Trophoblast cell (in vitro differentiated cells and primary cell): ENCODE measurements at regions not wholly inside any gene's neighbourhood (a gene's known extent, or its start where the extent isn't known, plus 50 kb on each side); places are given as distances from the start of the nearest gene placed in this dataset.
A peak's percentile ranks its signal among the peaks of the same experiment; 100 is the strongest.

Experiments
- DNase-seq, 2 donors: peaks; one replicate each; pipeline ENCODE4 v3.0.0-alpha.2; 2016
- H2AFZ ChIP-seq: 2 replicates; pipeline ENCODE4 v1.6.1; 2013; ENCODE audit warnings: low read length, moderate library complexity, mild to moderate bottlenecking; ENCODE audit not compliant: insufficient read depth, poor library complexity
- H2AK5ac ChIP-seq: 2 replicates; pipeline ENCODE4 v1.6.1; 2013; ENCODE audit warnings: mild to moderate bottlenecking, low read length
- H2BK120ac ChIP-seq: 2 replicates; pipeline ENCODE4 v1.6.1; 2013; ENCODE audit warnings: low read length, mild to moderate bottlenecking, moderate library complexity; ENCODE audit not compliant: insufficient read depth, poor library complexity
- H2BK12ac ChIP-seq: 2 replicates; pipeline ENCODE4 v1.6.1; 2013; ENCODE audit warnings: mild to moderate bottlenecking, low read length, moderate library complexity
- H2BK5ac ChIP-seq: 2 replicates; pipeline ENCODE4 v1.6.1; 2013; ENCODE audit warnings: low read length, low read depth, moderate library complexity, mild to moderate bottlenecking; ENCODE audit not compliant: poor library complexity
- H3K14ac ChIP-seq: 2 replicates; pipeline ENCODE4 v1.6.1; 2013; ENCODE audit warnings: mild to moderate bottlenecking, low read length
- H3K18ac ChIP-seq: 2 replicates; pipeline ENCODE4 v1.6.1; 2013; ENCODE audit warnings: mild to moderate bottlenecking, low read length
- H3K23ac ChIP-seq: 2 replicates; pipeline ENCODE4 v1.6.1; 2013; ENCODE audit warnings: low read length
- H3K27ac ChIP-seq: 2 replicates; pipeline ENCODE4 v1.5.1; 2013; ENCODE audit warnings: low read depth, mild to moderate bottlenecking, inconsistent platforms, low read length, moderate library complexity
- H3K27me3 ChIP-seq: 2 replicates; pipeline ENCODE4 v1.6.1; 2013; ENCODE audit warnings: inconsistent platforms, mild to moderate bottlenecking, low read length, moderate library complexity; ENCODE audit not compliant: insufficient read depth
- H3K36me3 ChIP-seq, 2 experiments: 1 replicate in 1 of 2; 2 replicates in 1 of 2; pipeline ENCODE4 v1.6.1; 2013; ENCODE audit warnings: low read length in 2 of 2, mild to moderate bottlenecking in 2 of 2, moderate library complexity in 1 of 2; ENCODE audit not compliant: insufficient read depth in 2 of 2, control insufficient read depth in 1 of 2
- H3K4ac ChIP-seq: 2 replicates; pipeline ENCODE4 v1.6.1; 2013; ENCODE audit warnings: low read depth, mild to moderate bottlenecking, low read length, moderate library complexity
- H3K4me1 ChIP-seq, 2 experiments: 1 replicate in 1 of 2; 2 replicates in 1 of 2; pipeline ENCODE4 v1.6.1; 2013; ENCODE audit warnings: low read length in 2 of 2, mild to moderate bottlenecking in 2 of 2, moderate library complexity in 1 of 2; ENCODE audit not compliant: insufficient read depth in 2 of 2, control insufficient read depth in 1 of 2
- H3K4me2 ChIP-seq: 2 replicates; pipeline ENCODE4 v1.6.1; 2013; ENCODE audit warnings: inconsistent platforms, mild to moderate bottlenecking, low read length, moderate library complexity
- H3K4me3 ChIP-seq: 2 replicates; pipeline ENCODE4 v1.5.1; 2013; ENCODE audit warnings: mild to moderate bottlenecking, low read depth, low read length, inconsistent platforms
- H3K79me1 ChIP-seq: one replicate; pipeline ENCODE4 v1.6.1; 2013; ENCODE audit warnings: low read length
- H3K79me2 ChIP-seq: 2 replicates; pipeline ENCODE4 v1.6.1; 2013; ENCODE audit warnings: low read length, mild to moderate bottlenecking; ENCODE audit not compliant: control insufficient read depth, insufficient read depth, poor library complexity
- H3K9ac ChIP-seq: 2 replicates; pipeline ENCODE4 v1.6.1; 2013; ENCODE audit warnings: mild to moderate bottlenecking, low read length
- H3K9me3 ChIP-seq: 2 replicates; pipeline ENCODE4 v1.6.1; 2013; ENCODE audit warnings: low read depth, mild to moderate bottlenecking, control low read depth, inconsistent platforms, low read length; ENCODE audit not compliant: insufficient read depth
- H4K12ac ChIP-seq: 2 replicates; pipeline ENCODE4 v1.6.1; 2013; ENCODE audit warnings: low read depth, mild to moderate bottlenecking, low read length, moderate library complexity
- H4K8ac ChIP-seq: 2 replicates; pipeline ENCODE4 v1.6.1; 2013; ENCODE audit warnings: low read depth, mild to moderate bottlenecking, low read length, moderate library complexity
- H4K91ac ChIP-seq: one replicate; pipeline ENCODE4 v1.6.1; 2013; ENCODE audit warnings: low read depth, mild to moderate bottlenecking, low read length, moderate library complexity
- WGBS: extraction: QIAGEN DNeasy Blood & Tissue Kit; methylation state at CpG from one replicate; pipeline ENCODE4 v1.1.7; 2013; ENCODE audit warnings: missing lambda C conversion rate; ENCODE audit not compliant: insufficient read length, insufficient coverage; ENCODE audit errors: extremely low coverage; 5-methylcytosine and 5-hydroxymethylcytosine counted together

DNA sequence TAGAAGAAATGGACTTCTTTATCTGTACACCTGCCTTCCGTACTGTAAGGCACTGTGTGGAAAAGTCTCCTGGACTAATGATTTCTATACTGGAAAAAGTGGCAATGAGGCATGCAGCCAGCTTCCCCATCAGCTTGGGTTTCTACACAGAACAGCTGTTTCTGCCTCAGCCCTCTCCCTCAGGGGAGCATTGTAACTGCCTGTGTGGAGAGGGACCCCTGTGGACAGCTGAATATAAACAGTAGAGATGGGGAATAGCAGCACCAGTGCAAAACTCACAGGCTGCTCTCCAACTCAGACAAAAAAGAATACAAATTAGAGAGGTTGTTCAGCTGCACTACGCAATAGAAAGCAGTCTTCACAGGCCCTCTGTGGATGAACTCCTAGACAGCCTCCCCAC is 451.3 kb upstream of the MBL2 start:
- Histone ChIP-seq H3K18ac (no peak overlapping the region), H3K79me1 (no peaks in the 10 kb centered on the region), H3K14ac (no peak overlapping the region), H4K91ac (no peak overlapping the region), H3K4ac (no peak overlapping the region), H3K9ac (no peak overlapping the region), H3K4me2 (no peak overlapping the region), H3K79me2 (no peaks in the 10 kb centered on the region), H4K8ac (peak overlapping the region; percentile 10), H3K4me1 (no peaks in the 10 kb centered on the region), H2BK120ac (no peak overlapping the region), H2BK12ac (no peak overlapping the region), H3K27ac (no peak overlapping the region), H2AK5ac (no peak overlapping the region), H3K4me3 (no peak overlapping the region), H3K36me3 (no peaks in the 10 kb centered on the region), H3K27me3 (no peaks in the 10 kb centered on the region), H3K9me3 (peaks cover 4% of the 10 kb centered on the region), H4K12ac (no peak overlapping the region), H3K23ac (no peak overlapping the region), H2AFZ (no peak overlapping the region), H2BK5ac (no peak overlapping the region)
- no CpG with 5 or more reads among the region's 2 CpGs for WGBS
- DNase-seq = no peak

DNA sequence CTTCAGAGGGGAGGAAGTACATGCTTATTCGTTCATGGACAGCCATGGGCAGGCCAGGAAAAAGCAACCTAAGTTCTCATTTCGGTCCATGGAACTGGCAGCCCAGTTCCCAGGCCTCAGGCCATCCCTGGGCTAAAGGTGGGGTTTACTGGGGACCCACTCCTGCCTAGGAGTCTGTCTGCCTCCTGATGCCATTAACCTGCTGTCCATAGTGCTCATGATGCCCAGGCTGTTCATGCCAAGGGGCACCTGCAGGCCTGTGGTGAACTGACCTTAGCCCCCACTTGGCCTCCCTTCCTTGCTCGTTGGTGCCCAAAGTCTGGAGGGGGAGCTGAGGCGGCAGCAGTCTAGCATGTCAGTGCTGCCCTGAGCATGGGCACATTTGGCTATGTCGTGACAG is 450.2 kb upstream of the MBL2 start:
- H3K18ac ChIP-seq = no peak overlapping the region

DNA sequence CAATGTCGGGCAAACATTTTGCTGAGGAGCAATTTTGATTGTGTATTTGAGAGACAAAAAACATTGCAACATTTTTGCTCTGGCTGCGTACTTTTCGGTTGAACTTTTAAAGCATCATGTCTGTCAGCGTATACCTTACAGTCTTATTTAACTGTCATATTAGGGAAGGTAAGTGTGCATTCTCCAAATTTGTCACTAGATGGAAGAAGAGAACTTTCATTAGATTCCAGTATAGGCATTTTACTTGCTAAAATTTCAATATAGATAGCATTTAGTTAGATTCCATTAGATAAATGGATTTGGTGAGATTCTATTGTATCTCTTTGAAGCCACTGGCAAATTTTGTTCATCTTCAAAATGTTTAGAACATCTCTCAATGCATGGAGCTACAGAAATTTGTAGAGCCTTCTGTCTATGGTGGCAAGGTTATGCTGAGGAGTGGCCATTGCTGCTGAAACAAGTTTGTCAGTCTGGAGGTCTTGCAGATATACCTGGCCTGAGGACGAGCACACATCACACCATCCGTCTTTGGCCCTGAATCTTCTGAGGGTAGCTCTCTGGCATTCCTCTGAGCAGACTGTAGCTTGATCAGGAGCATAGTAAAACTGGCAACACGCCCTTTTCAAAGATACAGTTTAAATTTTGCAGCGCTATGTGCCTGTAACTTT is 437.5 kb upstream of the MBL2 start:
- Histone ChIP-seq H3K27ac (peak overlapping the region; percentile 45), H4K91ac (peak overlapping the region; percentile 10), H3K14ac (no peak overlapping the region), H3K27me3 (no peaks in the 10 kb centered on the region), H2AK5ac (no peak overlapping the region), H3K79me2 (no peaks in the 10 kb centered on the region), H3K4ac (no peak overlapping the region), H3K4me2 (no peak overlapping the region), H3K9me3 (peaks cover 6% of the 10 kb centered on the region), H2BK5ac (peak overlapping the region; percentile 57), H2AFZ (no peak overlapping the region), H3K4me1 (peaks cover 0 to 2% of the 10 kb centered on the region in 2 experiments), H3K23ac (no peak overlapping the region), H3K9ac (no peak overlapping the region), H3K79me1 (no peaks in the 10 kb centered on the region), H2BK12ac (no peak overlapping the region), H2BK120ac (no peak overlapping the region), H3K36me3 (no peaks in the 10 kb centered on the region), H3K4me3 (no peak overlapping the region), H4K12ac (no peak overlapping the region), H3K18ac (no peak overlapping the region), H4K8ac (no peak overlapping the region)
- no CpG with 5 or more reads among the region's 8 CpGs for WGBS
- peak in 1 of 2 donors; percentile 66 for DNase-seq

More for the DNA sequence above, 450.2 kb upstream of the MBL2 start:
- H4K8ac ChIP-seq = no peak overlapping the region
- H3K36me3 ChIP-seq = no peaks in the 10 kb centered on the region
- H3K79me1 ChIP-seq = no peaks in the 10 kb centered on the region
- no peak overlapping the region for H4K12ac ChIP-seq
- no peak for DNase-seq
- peaks cover 4% of the 10 kb centered on the region for H3K9me3 ChIP-seq
- H3K27ac ChIP-seq = no peak overlapping the region
- no peak overlapping the region for H3K14ac ChIP-seq
- no peak overlapping the region for H3K4me2 ChIP-seq
- no peaks in the 10 kb centered on the region for H3K4me1 ChIP-seq
- H2BK5ac ChIP-seq = no peak overlapping the region
- no peak overlapping the region for H2BK120ac ChIP-seq
- no peaks in the 10 kb centered on the region for H3K27me3 ChIP-seq
- H2AK5ac ChIP-seq = no peak overlapping the region
- no peak overlapping the region for H2AFZ ChIP-seq
- WGBS = no CpG with 5 or more reads among the region's 5 CpGs
- no peaks in the 10 kb centered on the region for H3K79me2 ChIP-seq
- no peak overlapping the region for H3K4ac ChIP-seq
- no peak overlapping the region for H3K4me3 ChIP-seq
- H3K9ac ChIP-seq = no peak overlapping the region
- no peak overlapping the region for H2BK12ac ChIP-seq
- no peak overlapping the region for H4K91ac ChIP-seq
- H3K23ac ChIP-seq = no peak overlapping the region

DNA sequence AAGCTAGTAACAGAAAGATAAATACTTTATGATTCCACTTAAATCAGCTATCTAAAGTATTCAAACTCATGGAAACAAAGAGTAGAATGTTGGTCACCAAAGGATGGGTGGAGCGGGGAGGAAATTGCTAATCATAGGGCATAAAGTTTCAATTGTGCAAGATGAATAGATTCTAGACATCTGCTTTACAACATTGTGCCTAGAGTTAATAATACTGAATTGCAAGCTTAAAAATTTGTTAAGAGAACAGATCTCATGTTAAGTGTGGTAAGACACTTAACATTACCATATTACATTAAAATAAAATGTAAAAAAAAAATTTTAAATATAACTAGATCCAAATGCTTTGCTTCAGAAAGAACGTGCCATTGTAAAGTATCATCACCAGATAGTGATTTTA is 411.1 kb upstream of the MBL2 start:
- WGBS = no CpG with 5 or more reads among the region's 2 CpGs

More for the DNA sequence above, 411.1 kb upstream of the MBL2 start:
- Histone ChIP-seq H3K18ac (no peak overlapping the region), H3K9me3 (peaks cover 3% of the 10 kb centered on the region), H3K4me1 (no peaks in the 10 kb centered on the region), H2BK12ac (no peak overlapping the region), H3K4me2 (no peak overlapping the region), H3K79me1 (no peaks in the 10 kb centered on the region), H3K14ac (no peak overlapping the region), H3K27me3 (no peaks in the 10 kb centered on the region), H3K36me3 (no peaks in the 10 kb centered on the region), H4K8ac (no peak overlapping the region), H3K27ac (no peak overlapping the region), H3K4me3 (no peak overlapping the region), H3K9ac (no peak overlapping the region), H3K4ac (no peak overlapping the region), H2BK5ac (no peak overlapping the region), H2AK5ac (no peak overlapping the region), H3K79me2 (no peaks in the 10 kb centered on the region), H3K23ac (no peak overlapping the region), H4K91ac (no peak overlapping the region), H2AFZ (no peak overlapping the region), H4K12ac (no peak overlapping the region), H2BK120ac (no peak overlapping the region)
- DNase-seq = no peak
